Naive thymus-derived CD4-positive, alpha-beta T cell (primary cell): ENCODE measurements at regions not wholly inside any gene's neighbourhood (a gene's known extent, or its start where the extent isn't known, plus 50 kb on each side); places are given as distances from the start of the nearest gene placed in this dataset.

Experiments used
- ATAC-seq: fragments of 150-1000 bp; cut with Tn5 transposase; 2 replicates; pipeline ENCODE4 v1.10.0; 2021; ENCODE audit warnings: mild to moderate bottlenecking, moderate library complexity
- CTCF ChIA-PET: fragments of 350-600 bp; sonication (Branson Sonifier 250); formaldehyde crosslinking; loops from one replicate; lab custom pipeline; 2021; ENCODE audit warnings: antibody characterized with exemption; lab: Charles Lee
- POLR2A ChIA-PET: fragments of 350-600 bp; sonication (Branson Sonifier 250); formaldehyde crosslinking; loops from one replicate; lab custom pipeline; 2021; ENCODE audit warnings: antibody characterized with exemption, inconsistent platforms; lab: Charles Lee
- DNase-seq, 9 donors: peaks; one replicate each; pipeline versions ENCODE4 v3.0.0 to v3.0.0-alpha.2; 2020 to 2022; ENCODE audit warnings: mixed read lengths in 1 of 9
- H3K27ac ChIP-seq: one replicate; pipeline ENCODE4 v1.7.0; 2013; ENCODE audit warnings: mild to moderate bottlenecking, low read depth, low read length, moderate library complexity
- H3K27me3 ChIP-seq, 2 donors: one replicate each; pipeline ENCODE4 v1.7.0; 2013; ENCODE audit warnings: low read length in 2 of 2, mild to moderate bottlenecking in 2 of 2, moderate library complexity in 2 of 2; ENCODE audit not compliant: control insufficient read depth in 2 of 2, insufficient read depth in 2 of 2
- H3K36me3 ChIP-seq, 3 experiments: 1 replicate in 2 of 3; 2 replicates in 1 of 3; pipeline ENCODE4 v1.7.0; 2013; ENCODE audit warnings: low read length in 3 of 3, mild to moderate bottlenecking in 3 of 3, moderate library complexity in 1 of 3; ENCODE audit not compliant: insufficient read depth in 3 of 3, control insufficient read depth in 2 of 3
- H3K4me1 ChIP-seq, 2 donors: one replicate each; pipeline ENCODE4 v1.7.0; 2013; ENCODE audit warnings: low read length in 2 of 2, mild to moderate bottlenecking in 2 of 2, moderate library complexity in 1 of 2; ENCODE audit not compliant: control insufficient read depth in 2 of 2, insufficient read depth in 2 of 2
- H3K4me3 ChIP-seq: 2 replicates; pipeline ENCODE4 v1.7.0; 2013; ENCODE audit warnings: mild to moderate bottlenecking, low read length
- H3K9me3 ChIP-seq, 3 experiments: 1 replicate in 2 of 3; 2 replicates in 1 of 3; pipeline ENCODE4 v1.7.0; 2013; ENCODE audit warnings: low read length in 3 of 3; ENCODE audit not compliant: control insufficient read depth in 2 of 3
- H3K27ac Mint-ChIP-seq, 9 donors: one replicate each; pipeline ENCODE4 v1.8.0; 2020 to 2022; ENCODE audit warnings: mixed read lengths in 9 of 9, mild to moderate bottlenecking in 8 of 9, moderate library complexity in 5 of 9, inconsistent platforms in 2 of 9
- H3K27me3 Mint-ChIP-seq, 5 donors: one replicate each; pipeline ENCODE4 v1.8.0; 2021 to 2022; ENCODE audit warnings: mixed read lengths in 5 of 5, mild to moderate bottlenecking in 1 of 5
- H3K36me3 Mint-ChIP-seq, 5 donors: one replicate each; pipeline ENCODE4 v1.8.0; 2020 to 2022; ENCODE audit warnings: mixed read lengths in 5 of 5, mild to moderate bottlenecking in 3 of 5, inconsistent platforms in 1 of 5
- H3K4me1 Mint-ChIP-seq, 7 donors: one replicate each; pipeline ENCODE4 v1.8.0; 2020 to 2022; ENCODE audit warnings: mixed read lengths in 7 of 7, mild to moderate bottlenecking in 3 of 7, inconsistent platforms in 1 of 7
- H3K4me3 Mint-ChIP-seq, 10 donors: one replicate each; pipeline ENCODE4 v1.8.0; 2020 to 2022; ENCODE audit warnings: mild to moderate bottlenecking in 10 of 10, mixed read lengths in 10 of 10, moderate library complexity in 6 of 10, inconsistent platforms in 2 of 10
- H3K9me3 Mint-ChIP-seq, 11 donors: one replicate each; pipeline ENCODE4 v1.8.0; 2020 to 2022; ENCODE audit warnings: mixed read lengths in 11 of 11, mild to moderate bottlenecking in 4 of 11, inconsistent platforms in 1 of 11, moderate library complexity in 1 of 11
- intact Hi-C, 2 donors: fragments of 100-400 bp; cut with micrococcal nuclease; formaldehyde crosslinking; loops; one replicate each; pipeline ENCODE4 v1.15.1; 2023

GRCh38 chr20:48571949-48572847 lies 255.6 kb downstream of the PREX1 start:
- no peak for ATAC-seq
- no peaks in the 10 kb centered on the region for H3K36me3 Mint-ChIP-seq
- no peak overlapping the region for H3K27ac Mint-ChIP-seq
- no peak overlapping the region for H3K4me3 ChIP-seq
- H3K4me1 Mint-ChIP-seq: no peaks in the 10 kb centered on the region
- no peak overlapping the region for H3K27ac ChIP-seq
- no peak for DNase-seq
- H3K36me3 ChIP-seq: no peaks in the 10 kb centered on the region
- peaks cover 0 to 6% (median 5%) of the 10 kb centered on the region in 5 donors for H3K27me3 Mint-ChIP-seq
- H3K27me3 ChIP-seq: no peaks in the 10 kb centered on the region
- CTCF ChIA-PET: no interaction called here
- no peaks in the 10 kb centered on the region for H3K9me3 ChIP-seq
- H3K9me3 Mint-ChIP-seq: no peaks in the 10 kb centered on the region
- no peaks in the 10 kb centered on the region for H3K4me1 ChIP-seq
- POLR2A ChIA-PET: interaction anchor here (0.6 kb wide), 1 partner anchor 1249 kb away, joined by 3 read pairs; no protein-coding TSS in a partner anchor
- intact Hi-C loops: no loop called here
- H3K4me3 Mint-ChIP-seq: no peak overlapping the region

- Histone ChIP-seq H3K36me3 (no peaks in the 10 kb centered on the region), H3K4me3 (no peak overlapping the region), H3K9me3 (no peaks in the 10 kb centered on the region), H3K27ac (no peak overlapping the region), H3K27me3 (no peaks in the 10 kb centered on the region), H3K4me1 (no peaks in the 10 kb centered on the region)
- intact Hi-C loops: no loop called here
- peaks cover 2 to 12% (median 11%) of the 10 kb centered on the region in 5 donors for H3K27me3 Mint-ChIP-seq
- ATAC-seq (no peak), DNase-seq (no peak)
- CTCF ChIA-PET: no interaction called here
- no peak overlapping the region for H3K4me3 Mint-ChIP-seq
- POLR2A ChIA-PET: no interaction called here
- no peaks in the 10 kb centered on the region for H3K36me3 Mint-ChIP-seq
- no peaks in the 10 kb centered on the region for H3K4me1 Mint-ChIP-seq
- no peaks in the 10 kb centered on the region for H3K9me3 Mint-ChIP-seq
- no peak overlapping the region for H3K27ac Mint-ChIP-seq
These were observed 258.1 kb downstream of the PREX1 start for GRCh38 chr20:48569679-48570078.

GRCh38 chr20:48568520-48568919 lies 259.3 kb downstream of the PREX1 start:
- intact Hi-C loops: no loop called here
- no peaks in the 10 kb centered on the region for H3K36me3 ChIP-seq
- Mint-ChIP-seq H3K4me3 (no peak overlapping the region), H3K36me3 (no peaks in the 10 kb centered on the region), H3K4me1 (no peaks in the 10 kb centered on the region), H3K27ac (no peak overlapping the region), H3K27me3 (peaks cover 2 to 14% (median 12%) of the 10 kb centered on the region in 5 donors), H3K9me3 (peaks cover 0 to 3% (median 0%) of the 10 kb centered on the region in 11 donors)
- no peak overlapping the region for H3K27ac ChIP-seq
- H3K4me3 ChIP-seq: no peak overlapping the region
- H3K4me1 ChIP-seq: no peaks in the 10 kb centered on the region
- no peaks in the 10 kb centered on the region for H3K27me3 ChIP-seq
- CTCF ChIA-PET: no interaction called here
- no peak for ATAC-seq
- POLR2A ChIA-PET: no interaction called here
- DNase-seq: no peak
- H3K9me3 ChIP-seq: no peaks in the 10 kb centered on the region

GRCh38 chr20:48567145-48567544 lies 260.7 kb downstream of the PREX1 start:
- Mint-ChIP-seq H3K4me3 (no peak overlapping the region), H3K9me3 (peaks cover 0 to 5% (median 0%) of the 10 kb centered on the region in 11 donors), H3K4me1 (no peaks in the 10 kb centered on the region), H3K27me3 (peaks cover 0 to 17% (median 12%) of the 10 kb centered on the region in 5 donors), H3K36me3 (no peaks in the 10 kb centered on the region), H3K27ac (no peak overlapping the region)
- DNase-seq (no peak), ATAC-seq (no peak)
- H3K27me3 ChIP-seq: no peaks in the 10 kb centered on the region
- CTCF ChIA-PET: no interaction called here
- H3K9me3 ChIP-seq: no peaks in the 10 kb centered on the region
- intact Hi-C loops: no loop called here
- H3K4me1 ChIP-seq: no peaks in the 10 kb centered on the region
- POLR2A ChIA-PET: no interaction called here
- H3K4me3 ChIP-seq: no peak overlapping the region
- H3K36me3 ChIP-seq: no peaks in the 10 kb centered on the region
- H3K27ac ChIP-seq: no peak overlapping the region

GRCh38 chr20:48564982-48565539 lies 262.7 kb downstream of the PREX1 start:
- Mint-ChIP-seq H3K4me1 (no peaks in the 10 kb centered on the region), H3K27ac (no peak overlapping the region), H3K4me3 (no peak overlapping the region), H3K27me3 (peaks cover 0 to 17% (median 12%) of the 10 kb centered on the region in 5 donors), H3K36me3 (no peaks in the 10 kb centered on the region), H3K9me3 (peaks cover 0 to 5% (median 0%) of the 10 kb centered on the region in 11 donors)
- no peaks in the 10 kb centered on the region for H3K27me3 ChIP-seq
- DNase-seq (no peak), ATAC-seq (no peak)
- no peak overlapping the region for H3K4me3 ChIP-seq
- intact Hi-C loops: no loop called here
- H3K36me3 ChIP-seq: no peaks in the 10 kb centered on the region
- ChIA-PET CTCF (no interaction called here), POLR2A (no interaction called here)
- H3K27ac ChIP-seq: no peak overlapping the region
- no peaks in the 10 kb centered on the region for H3K4me1 ChIP-seq
- no peaks in the 10 kb centered on the region for H3K9me3 ChIP-seq

- H3K4me3 ChIP-seq: no peak overlapping the region
- ChIA-PET CTCF (no interaction called here), POLR2A (no interaction called here)
- H3K9me3 Mint-ChIP-seq: peaks cover 0 to 5% (median 0%) of the 10 kb centered on the region in 11 donors
- ATAC-seq: no peak
- intact Hi-C loops: no loop called here
- no peaks in the 10 kb centered on the region for H3K9me3 ChIP-seq
- no peaks in the 10 kb centered on the region for H3K4me1 ChIP-seq
- no peaks in the 10 kb centered on the region for H3K36me3 Mint-ChIP-seq
- no peaks in the 10 kb centered on the region for H3K36me3 ChIP-seq
- H3K27ac ChIP-seq: no peak overlapping the region
- H3K27me3 ChIP-seq: no peaks in the 10 kb centered on the region
- H3K27ac Mint-ChIP-seq: no peak overlapping the region
- peaks cover 0 to 17% (median 12%) of the 10 kb centered on the region in 5 donors for H3K27me3 Mint-ChIP-seq
- H3K4me3 Mint-ChIP-seq: no peak overlapping the region
- DNase-seq: no peak
- no peaks in the 10 kb centered on the region for H3K4me1 Mint-ChIP-seq
These were observed 264.5 kb downstream of the PREX1 start for GRCh38 chr20:48563191-48563870.
